Right hindlimb (tissue), 1 donor: ENCODE measurements at regions not wholly inside any gene's neighbourhood (a gene's known extent, or its start where the extent isn't known, plus 50 kb on each side); places are given as distances from the start of the nearest gene placed in this dataset.
"Not testable (repeated sequence)": the region's sequence is repeated elsewhere in the genome, so short reads cannot be mapped to it uniquely, and the experiment has no call there.

Source experiments
- DNase-seq: peaks from one replicate; pipeline ENCODE4 v3.0.0-alpha.2; 2018

DNA sequence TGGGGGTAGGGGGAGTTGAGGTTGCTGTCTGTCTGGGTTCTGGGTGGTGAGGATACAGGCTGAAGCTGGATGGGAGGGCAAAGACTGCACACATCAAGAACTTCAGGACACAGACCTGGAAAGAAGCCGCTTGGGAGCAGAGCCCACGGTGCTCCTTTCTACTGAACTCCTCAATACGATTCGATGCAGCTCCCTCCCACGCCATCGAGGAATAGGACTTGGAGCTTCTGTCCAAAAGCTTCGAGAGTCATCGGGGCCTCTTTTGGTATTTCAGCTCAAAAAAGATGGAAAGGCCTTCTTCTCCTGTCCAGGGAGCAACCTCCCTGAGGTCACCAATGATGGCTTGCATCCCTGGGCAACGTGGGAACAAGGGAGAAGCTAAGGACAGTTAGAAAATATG is 407.1 kb upstream of the MGMT start:
- DNase-seq: no peak

DNA sequence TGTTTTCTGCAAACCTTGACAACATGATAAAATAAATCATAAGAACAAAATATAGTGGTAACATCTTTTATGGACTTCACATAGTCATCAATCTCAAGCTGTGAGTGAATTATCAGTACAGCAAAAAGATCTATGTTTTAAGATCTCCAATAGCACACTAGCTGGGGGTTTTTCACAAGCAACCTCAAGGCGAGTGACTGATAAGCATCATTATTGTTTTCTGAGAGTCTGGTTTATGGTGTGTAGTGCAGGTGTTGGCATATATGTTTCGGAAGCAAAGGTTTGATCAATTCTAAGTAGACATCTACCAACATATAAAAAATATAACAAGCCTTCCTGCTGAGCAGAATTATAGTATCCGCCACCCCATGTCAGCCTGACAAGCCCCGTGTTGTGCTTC is 403.8 kb upstream of the MGMT start:
- DNase-seq: no peak

DNA sequence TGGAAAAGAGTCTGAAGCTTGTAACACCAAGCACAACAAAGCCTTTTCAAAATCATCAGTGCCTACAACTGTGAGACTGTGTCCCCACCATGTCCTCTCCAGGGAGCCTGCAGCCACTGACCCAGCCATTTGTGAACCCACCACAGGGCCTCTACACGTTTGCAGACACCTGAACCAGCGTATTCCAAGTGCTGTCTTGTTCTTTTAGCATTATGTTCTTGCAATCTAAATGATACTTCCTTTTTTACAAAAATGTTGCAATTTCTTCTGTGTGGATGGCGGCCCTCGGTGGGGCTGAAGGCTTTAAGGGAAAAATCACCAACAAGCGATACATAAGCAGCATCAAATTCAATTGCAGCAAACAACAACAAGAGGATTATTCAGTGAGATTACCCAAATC is 403.2 kb upstream of the MGMT start:
- DNase-seq: no peak

- DNase-seq: not testable (repeated sequence)
These were observed 400.5 kb upstream of the MGMT start for GRCh38 chr10:129066529-129066928.

- DNase-seq: not testable (repeated sequence)
These were observed 395.6 kb upstream of the MGMT start for GRCh38 chr10:129071411-129071810.

DNA sequence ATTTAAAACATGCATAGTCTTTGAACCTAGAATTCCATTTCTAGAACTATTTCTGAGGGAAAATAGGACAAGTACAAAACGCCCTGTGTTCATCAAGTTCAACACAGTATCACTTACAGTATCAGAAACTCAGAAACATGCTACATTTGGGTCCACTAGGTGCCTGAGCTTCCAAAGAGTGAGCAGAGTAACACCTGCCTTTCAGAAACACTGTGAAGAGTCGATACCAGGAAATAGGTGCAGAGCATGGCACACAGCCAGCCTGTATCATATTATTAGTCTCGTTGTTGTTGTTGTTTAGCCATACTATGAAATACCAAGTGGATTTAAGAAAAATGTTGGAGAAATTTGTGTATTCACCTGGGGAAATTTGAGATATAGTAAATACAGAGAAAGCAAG is 392.1 kb upstream of the MGMT start:
- no peak for DNase-seq

DNA sequence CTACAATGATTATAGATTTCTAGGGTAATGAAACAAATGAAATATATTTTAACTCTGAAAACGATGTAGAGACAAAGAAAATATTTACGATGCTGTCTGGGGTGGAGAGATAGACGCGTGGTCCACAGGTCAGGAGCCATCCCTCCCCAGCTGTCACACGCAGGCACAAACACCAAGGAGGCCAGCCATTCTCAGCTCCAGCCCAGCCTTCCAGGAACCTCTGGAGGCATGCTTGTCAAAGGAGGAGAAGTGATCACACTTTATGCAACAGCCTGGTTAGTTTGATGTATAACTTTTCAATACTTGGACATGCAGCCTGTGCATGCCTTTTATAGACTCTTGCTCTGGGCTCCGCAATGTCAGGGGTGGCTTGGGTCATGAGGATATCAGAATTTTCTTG is 391.5 kb upstream of the MGMT start:
- DNase-seq: no peak

DNA sequence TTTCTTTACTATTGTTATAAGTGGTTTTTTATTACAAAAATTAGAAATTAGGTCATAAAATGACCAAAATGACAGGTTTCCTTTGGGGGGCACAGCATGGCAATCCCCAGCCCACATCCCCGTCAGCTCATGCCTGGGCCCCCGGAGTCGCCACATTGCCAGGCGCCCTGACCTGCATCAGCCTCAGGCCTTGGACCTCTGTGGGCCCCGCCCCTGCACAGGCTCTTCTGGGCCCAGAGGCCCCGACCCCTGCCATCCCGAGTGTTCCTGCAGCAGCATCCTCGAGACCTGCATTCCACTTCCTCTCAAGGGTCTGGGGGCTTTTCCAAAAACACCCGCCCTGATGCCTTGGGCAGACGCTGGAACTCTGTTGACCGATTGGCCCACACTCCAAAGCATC is 391.1 kb upstream of the MGMT start:
- DNase-seq: no peak

DNA sequence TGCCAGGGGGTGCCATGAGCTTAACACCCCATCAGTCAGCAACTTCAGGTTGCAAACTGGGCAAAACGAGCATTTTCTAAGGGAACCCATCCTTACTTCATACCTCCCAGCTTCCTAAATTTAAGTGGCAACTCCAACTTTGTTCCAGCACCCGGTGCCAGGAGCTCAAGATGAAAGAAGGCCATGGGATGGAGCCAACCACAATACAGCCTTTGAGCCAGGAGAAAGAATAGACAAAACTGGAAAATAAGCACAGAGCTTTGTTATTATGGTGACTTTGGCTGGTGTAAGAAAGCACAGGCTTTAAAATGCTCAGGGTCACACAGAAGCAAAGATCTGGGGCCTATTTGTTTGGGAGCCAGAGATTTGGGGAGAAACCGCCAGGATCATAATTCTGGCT is 388.7 kb upstream of the MGMT start:
- peak; percentile 61 for DNase-seq

- DNase-seq: no peak
These were observed 388.3 kb upstream of the MGMT start for GRCh38 chr10:129078746-129079145.

- peak; percentile 67 for DNase-seq
These were observed 387.3 kb upstream of the MGMT start for GRCh38 chr10:129079705-129080104.

DNA sequence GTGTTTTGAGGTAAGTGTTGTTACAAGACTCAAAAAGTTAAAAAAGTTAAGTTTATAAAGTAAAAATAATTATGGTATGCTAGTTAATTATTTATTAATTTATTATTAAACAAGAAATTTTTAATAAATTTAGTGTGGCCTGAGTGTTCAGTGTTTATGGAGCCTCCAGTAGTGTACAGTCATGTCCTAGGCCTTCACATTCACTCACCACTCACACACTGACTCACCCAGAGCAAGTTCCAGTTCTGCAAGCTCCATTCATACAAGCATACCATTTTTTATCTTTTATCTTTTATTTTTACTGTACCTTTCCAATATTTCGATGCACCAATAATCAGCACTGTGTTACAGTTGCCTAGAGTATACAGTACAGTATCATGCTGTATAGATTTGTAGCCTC is 381.2 kb upstream of the MGMT start:
- DNase-seq: no peak

GRCh38 chr10:129089341-129089740 is 377.7 kb upstream of the MGMT start:
- DNase-seq: no peak

GRCh38 chr10:129090165-129090564 is 376.9 kb upstream of the MGMT start:
- no peak for DNase-seq

- DNase-seq: no peak
These were observed 376.2 kb upstream of the MGMT start for GRCh38 chr10:129090618-129091366.

DNA sequence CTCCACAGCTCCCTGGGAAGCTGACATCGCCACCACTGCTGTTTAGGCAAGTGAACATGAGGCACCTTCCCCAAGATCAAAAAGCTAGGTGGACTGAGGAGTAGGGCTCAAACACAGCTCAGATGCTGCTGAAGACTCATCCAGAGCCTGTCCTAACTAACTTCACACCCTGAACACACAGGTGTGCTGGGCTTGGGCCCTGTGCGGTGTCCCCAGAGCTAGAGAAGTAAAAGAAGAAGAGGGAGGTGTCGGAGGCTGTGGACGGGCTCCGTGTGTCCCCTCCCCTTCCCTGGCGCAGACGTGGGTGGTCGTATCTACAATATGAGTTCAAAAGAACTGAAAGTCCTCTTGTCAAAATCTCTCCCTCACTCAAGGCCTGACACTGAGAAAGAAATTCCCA is 373.4 kb upstream of the MGMT start:
- no peak for DNase-seq

DNA sequence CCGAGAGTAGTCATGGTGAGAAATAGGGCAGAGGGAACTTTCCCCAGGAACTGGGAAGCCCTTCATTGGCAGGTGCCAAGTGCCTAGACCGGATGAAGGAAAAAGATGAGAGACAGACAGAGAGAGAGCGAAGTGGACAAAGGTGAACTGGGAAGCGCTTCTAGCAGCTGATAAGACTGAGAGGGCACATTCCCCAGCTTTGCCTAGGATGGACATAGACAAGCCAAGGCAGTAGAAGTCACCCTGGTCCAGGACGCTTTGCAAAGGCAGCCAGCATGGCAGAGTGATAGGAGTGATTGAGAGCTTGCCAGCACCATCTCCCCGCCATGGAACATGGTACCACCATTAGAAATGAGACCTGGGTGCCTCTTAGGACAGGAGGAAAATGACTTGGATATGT is 372.8 kb upstream of the MGMT start:
- DNase-seq: no peak

DNA sequence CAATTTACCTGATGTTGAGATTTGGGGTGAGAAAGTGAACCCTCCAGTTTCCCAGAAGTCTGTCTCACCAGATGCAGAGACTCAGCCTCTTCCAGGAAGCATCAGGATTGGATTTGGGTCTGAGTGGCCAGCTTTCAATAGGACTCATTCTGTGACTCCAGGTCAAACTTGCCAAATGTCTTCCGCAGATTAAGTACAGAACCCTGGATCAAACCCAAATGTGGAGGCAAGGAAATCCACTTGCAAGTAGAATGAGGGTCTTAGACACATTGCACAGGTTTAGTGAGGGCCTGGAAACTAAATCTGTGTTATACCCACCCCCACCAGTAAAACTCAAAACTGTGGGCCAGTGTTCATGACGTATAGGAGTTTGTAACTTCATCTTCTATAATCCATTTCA is 372.2 kb upstream of the MGMT start:
- DNase-seq: no peak

DNA sequence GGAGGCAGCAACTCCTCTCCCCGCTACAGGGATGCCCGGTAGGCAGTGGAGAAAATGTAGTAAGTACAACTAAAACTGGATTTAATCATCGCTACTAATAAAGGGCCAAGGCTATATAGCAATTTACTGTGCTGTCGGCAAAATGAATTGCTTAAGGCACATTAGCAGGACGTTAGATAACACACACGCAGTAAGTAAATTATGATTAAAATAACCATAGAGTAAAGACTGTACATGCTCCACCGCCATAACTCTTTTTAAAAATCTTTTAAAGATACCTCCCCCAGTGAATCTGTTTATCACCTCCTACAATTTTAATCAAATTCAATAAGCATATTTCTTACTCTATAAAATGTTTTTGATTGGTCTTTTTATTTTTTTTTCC is 371.4 kb upstream of the MGMT start:
- DNase-seq: no peak

GRCh38 chr10:129096065-129096984 is 370.7 kb upstream of the MGMT start:
- DNase-seq: peak; percentile 73

- DNase-seq: no peak
These were observed 369.2 kb upstream of the MGMT start for GRCh38 chr10:129097776-129098330.

DNA sequence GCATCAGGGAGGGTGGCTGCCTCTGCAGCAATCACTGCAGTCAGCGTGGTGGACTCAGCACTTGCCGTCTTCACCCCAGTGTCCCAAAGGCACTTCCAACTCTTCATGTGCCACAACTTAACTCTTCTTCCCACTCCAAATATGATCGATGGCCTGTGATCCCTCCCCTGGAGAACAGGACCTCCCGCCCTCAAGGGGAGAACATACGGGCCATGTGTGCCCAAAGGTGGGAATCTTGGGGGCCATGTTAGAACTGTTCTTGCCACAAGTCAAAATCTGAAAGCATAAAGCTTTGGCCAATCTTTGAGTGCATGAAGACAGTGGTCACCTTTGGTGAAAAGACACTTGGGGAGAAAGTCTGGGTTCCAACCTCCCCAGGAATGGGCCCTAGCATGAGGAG is 368.5 kb upstream of the MGMT start:
- DNase-seq: no peak

- DNase-seq: no peak
These were observed 367.6 kb upstream of the MGMT start for GRCh38 chr10:129099486-129099885.

GRCh38 chr10:129099992-129100391 is 367.0 kb upstream of the MGMT start:
- DNase-seq: no peak
